ENCODE measurements at regions not wholly inside any gene's neighbourhood (a gene's known extent, or its start where the extent isn't known, plus 50 kb on each side); places are given as distances from the start of the nearest gene placed in this dataset.

GRCh38 chr21:24583473-24583872, 1023.8 kb downstream of the MRPL39 start:
- TF ChIP-seq CEBPB (IDR thresholded peaks at IDR 0.05) (no peak), PHF8 (IDR thresholded peaks at IDR 0.05; ENCODE audit: borderline replicate concordance, low read depth) (no peak), CTCF (IDR thresholded peaks at IDR 0.05) (no peak), JUN (IDR thresholded peaks at IDR 0.05) (no peak), GATA3 (IDR thresholded peaks at IDR 0.05; ENCODE audit: borderline replicate concordance) (no peak), HOXA7 (CRISPR knock-in tag; IDR thresholded peaks at IDR 0.05) (no peak), EP300 (IDR thresholded peaks at IDR 0.05) (no peak), CHD4 (IDR thresholded peaks at IDR 0.05; ENCODE audit: borderline replicate concordance) (no peak), NR3C1 (IDR thresholded peaks at IDR 0.05) (no peak)

All from A549 (cell line).